ENCODE measurements at regions not wholly inside any gene's neighbourhood (a gene's known extent, or its start where the extent isn't known, plus 50 kb on each side); places are given as distances from the start of the nearest gene placed in this dataset.

DNA sequence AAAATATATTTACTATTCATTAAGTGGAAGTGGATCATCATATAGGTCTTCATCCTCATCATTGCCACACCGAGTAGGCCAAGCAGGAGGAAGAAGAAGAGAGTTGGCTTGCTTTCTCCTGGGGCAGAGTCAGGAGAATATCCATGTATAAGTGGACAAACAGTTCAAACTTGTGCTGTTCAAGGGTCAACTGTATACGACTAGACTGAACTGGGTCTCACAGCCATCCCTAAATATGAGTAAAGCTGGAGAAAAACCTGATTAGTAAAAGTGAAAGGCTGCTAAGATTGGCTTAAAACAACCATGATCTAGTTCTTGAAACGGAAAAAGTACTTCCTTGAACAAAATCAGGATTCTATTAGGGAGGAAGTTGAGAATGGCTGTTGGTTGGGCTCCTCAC is 276.7 kb upstream of the ADRA1B start:
- TF ChIP-seq EZH2 (IDR thresholded peaks at IDR 0.05; ENCODE audit: borderline replicate concordance) = no peak
- TF ChIP-seq CTCF (IDR thresholded peaks at IDR 0.05; ENCODE audit: poor library complexity) = no peak

Measured in hepatocyte (in vitro differentiated cells).